ENCODE measurements at regions not wholly inside any gene's neighbourhood (a gene's known extent, or its start where the extent isn't known, plus 50 kb on each side); places are given as distances from the start of the nearest gene placed in this dataset.
A peak's percentile ranks its signal among the peaks of the same experiment; 100 is the strongest.

DNA sequence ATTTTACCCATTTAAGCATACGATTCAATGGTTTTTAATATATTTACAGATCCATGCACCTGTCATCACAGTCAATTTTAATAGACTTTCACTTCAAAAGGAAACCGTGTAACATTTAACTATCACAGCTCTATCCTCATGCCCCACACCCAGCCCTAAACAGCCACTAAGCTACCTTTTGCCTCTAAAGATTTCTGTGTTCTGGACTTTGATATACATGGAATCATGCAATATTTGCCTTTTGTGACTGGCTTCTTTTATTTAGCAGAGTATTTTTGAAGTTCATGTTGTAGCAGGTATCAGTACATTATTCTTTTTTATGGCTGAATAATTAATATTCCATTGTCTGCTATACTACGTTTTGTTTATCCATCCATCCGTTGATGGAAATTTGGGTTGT lies 50.3 kb upstream of the STX16 start:
- no peaks in the 10 kb centered on the region for H3K9me3 ChIP-seq
- peak overlapping the region in 1 of 3 donors; percentile 35 for H3K27ac ChIP-seq
- 38% methylated on average over 4 of the region's 4 CpGs for WGBS (ENCODE audit: insufficient coverage, low coverage, low lambda C conversion rate, missing lambda C conversion rate)
- H3K4me1 ChIP-seq, result peaks cover 0 to 16% (median 8%) of the 10 kb centered on the region in 4 donors
- intact Hi-C loops (cut with DNase I), result no loop called here
- DNase-seq (no peak), ATAC-seq (peak; percentile 86 to 93 (median 90))
- H3K36me3 ChIP-seq, result no peaks in the 10 kb centered on the region
- no peaks in the 10 kb centered on the region for H3K27me3 ChIP-seq
- TF ChIP-seq, protein P1, sequence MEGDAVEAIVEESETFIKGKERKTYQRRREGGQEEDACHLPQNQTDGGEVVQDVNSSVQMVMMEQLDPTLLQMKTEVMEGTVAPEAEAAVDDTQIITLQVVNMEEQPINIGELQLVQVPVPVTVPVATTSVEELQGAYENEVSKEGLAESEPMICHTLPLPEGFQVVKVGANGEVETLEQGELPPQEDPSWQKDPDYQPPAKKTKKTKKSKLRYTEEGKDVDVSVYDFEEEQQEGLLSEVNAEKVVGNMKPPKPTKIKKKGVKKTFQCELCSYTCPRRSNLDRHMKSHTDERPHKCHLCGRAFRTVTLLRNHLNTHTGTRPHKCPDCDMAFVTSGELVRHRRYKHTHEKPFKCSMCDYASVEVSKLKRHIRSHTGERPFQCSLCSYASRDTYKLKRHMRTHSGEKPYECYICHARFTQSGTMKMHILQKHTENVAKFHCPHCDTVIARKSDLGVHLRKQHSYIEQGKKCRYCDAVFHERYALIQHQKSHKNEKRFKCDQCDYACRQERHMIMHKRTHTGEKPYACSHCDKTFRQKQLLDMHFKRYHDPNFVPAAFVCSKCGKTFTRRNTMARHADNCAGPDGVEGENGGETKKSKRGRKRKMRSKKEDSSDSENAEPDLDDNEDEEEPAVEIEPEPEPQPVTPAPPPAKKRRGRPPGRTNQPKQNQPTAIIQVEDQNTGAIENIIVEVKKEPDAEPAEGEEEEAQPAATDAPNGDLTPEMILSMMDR (IDR thresholded peaks at IDR 0.05), result no peak
- TF ChIP-seq POLR2A (IDR thresholded peaks at IDR 0.05), result no peak
- no peak overlapping the region for H3K4me3 ChIP-seq

DNA sequence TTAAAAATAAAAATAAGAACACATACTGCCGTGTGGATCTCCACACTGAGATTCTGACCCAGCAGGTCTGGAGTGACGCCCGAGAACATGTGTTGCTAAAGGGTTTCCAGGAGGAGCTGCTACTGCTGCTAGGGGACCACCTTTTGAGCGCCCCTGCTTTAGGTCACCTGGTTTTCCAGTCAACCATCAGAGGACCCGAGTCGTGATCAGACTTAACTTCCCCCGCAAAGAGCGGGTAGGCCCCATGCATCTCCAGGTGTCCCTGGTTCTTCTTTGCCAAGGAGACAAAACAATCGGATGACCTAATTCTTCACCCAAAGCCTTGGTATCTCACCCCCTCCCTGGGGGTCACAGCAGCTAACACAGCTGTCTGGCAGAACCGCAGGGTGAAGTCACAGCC lies 51.1 kb upstream of the STX16 start:
- ATAC-seq, result no peak
- WGBS (ENCODE audit: insufficient coverage, low coverage, low lambda C conversion rate, missing lambda C conversion rate), result 92% methylated on average over 10 of the region's 10 CpGs
- Histone ChIP-seq H3K27ac (no peak overlapping the region), H3K9me3 (no peaks in the 10 kb centered on the region), H3K4me1 (peaks cover 0 to 16% (median 8%) of the 10 kb centered on the region in 4 donors), H3K27me3 (no peaks in the 10 kb centered on the region), H3K36me3 (no peaks in the 10 kb centered on the region), H3K4me3 (no peak overlapping the region)
- TF ChIP-seq POLR2A (IDR thresholded peaks at IDR 0.05), result no peak
- TF ChIP-seq, protein P1 (IDR thresholded peaks at IDR 0.05), result no peak
- intact Hi-C loops (cut with DNase I), result no loop called here
- no peak for DNase-seq

DNA sequence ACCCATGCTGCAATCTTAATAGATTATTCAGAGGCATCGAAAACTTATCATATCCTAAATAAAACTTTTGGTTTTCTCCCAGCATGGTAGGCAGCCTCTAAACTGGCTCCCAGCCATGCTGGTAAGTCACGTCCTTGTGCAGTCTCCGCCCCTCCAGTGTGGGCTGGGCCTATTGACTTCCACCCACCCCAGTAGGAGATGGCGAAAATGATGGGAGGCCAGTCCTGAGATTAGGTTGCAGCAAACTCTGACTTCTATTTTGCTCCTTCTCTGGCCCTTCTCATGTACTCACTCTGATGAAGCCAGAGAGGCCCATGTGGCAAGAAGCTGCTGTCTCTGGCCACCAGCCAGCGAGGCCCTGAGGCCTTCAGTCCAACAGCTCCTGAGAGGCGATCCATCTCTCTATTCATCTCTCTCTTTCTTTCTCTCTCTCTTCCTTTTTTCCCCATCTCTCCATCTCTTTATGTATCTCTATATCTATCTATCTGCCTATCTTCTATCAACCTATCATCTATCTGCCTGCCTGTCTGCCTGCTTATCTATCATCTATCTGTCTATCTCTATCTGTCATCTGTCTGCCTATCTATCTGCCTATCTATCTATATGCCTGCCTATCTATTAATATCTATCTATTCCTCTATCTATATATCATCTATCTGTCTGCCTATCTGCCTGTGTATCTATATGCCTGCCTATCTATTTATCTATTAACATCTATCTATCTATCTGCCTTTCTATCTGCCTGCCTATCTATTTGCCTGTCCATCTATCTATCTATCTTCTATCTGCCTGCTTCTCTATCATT lies 52.7 kb upstream of the STX16 start:
- DNase-seq, result no peak
- no peaks in the 10 kb centered on the region for H3K27me3 ChIP-seq
- intact Hi-C loops (cut with DNase I), result no loop called here
- no peak overlapping the region for H3K27ac ChIP-seq
- no peak overlapping the region for H3K4me3 ChIP-seq
- TF ChIP-seq, protein P1 (IDR thresholded peaks at IDR 0.05), result no peak
- no peaks in the 10 kb centered on the region for H3K9me3 ChIP-seq
- WGBS (ENCODE audit: insufficient coverage, low coverage, low lambda C conversion rate, missing lambda C conversion rate), result 30% methylated on average over 2 of the region's 6 CpGs
- H3K36me3 ChIP-seq, result no peaks in the 10 kb centered on the region
- ATAC-seq, result no peak
- peaks cover 0 to 16% (median 8%) of the 10 kb centered on the region in 4 donors for H3K4me1 ChIP-seq

DNA sequence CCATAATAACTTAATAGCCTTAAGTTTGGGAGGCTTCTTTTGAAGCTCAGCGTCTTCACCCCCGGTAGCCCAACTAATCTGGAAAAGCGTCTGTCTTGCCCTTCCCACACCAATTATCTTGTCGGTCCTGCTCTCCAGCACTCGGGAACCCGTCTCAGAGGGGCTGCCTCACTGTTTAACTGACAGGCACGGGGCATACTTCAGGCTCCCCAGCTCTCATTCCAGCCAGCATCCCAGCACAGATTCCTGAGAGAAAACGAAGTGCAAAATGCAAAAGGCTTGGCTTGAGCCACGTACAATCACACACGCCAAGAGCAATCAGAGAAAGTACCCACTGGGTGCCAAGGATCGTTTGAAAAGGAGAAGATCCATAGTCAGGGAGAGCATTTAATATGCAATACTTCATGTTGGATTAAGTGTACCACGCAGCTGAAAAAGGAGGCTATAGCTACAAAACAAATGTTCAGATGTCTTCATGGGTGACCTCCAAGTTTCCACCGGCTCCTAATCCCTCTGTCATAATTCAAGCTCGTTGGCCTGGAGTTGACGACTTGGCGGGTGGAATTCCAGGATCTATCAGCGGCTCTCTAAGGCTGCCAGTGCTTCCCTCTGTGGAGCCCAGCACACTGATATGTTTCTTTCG lies 53.7 kb upstream of the STX16 start:
- H3K9me3 ChIP-seq, result no peaks in the 10 kb centered on the region
- no peak for DNase-seq
- no peaks in the 10 kb centered on the region for H3K36me3 ChIP-seq
- H3K27ac ChIP-seq, result no peak overlapping the region
- TF ChIP-seq POLR2A (IDR thresholded peaks at IDR 0.05), result no peak
- TF ChIP-seq, protein P1 (IDR thresholded peaks at IDR 0.05), result no peak
- H3K4me1 ChIP-seq, result peaks cover 0 to 16% (median 8%) of the 10 kb centered on the region in 4 donors
- H3K4me3 ChIP-seq, result no peak overlapping the region
- no peaks in the 10 kb centered on the region for H3K27me3 ChIP-seq
- intact Hi-C loops (cut with DNase I), result no loop called here
- no peak for ATAC-seq
- WGBS (ENCODE audit: insufficient coverage, low coverage, low lambda C conversion rate, missing lambda C conversion rate), result 61% methylated on average over 14 of the region's 18 CpGs
